GM13976 (cell line): ENCODE measurements at regions not wholly inside any gene's neighbourhood (a gene's known extent, or its start where the extent isn't known, plus 50 kb on each side); places are given as distances from the start of the nearest gene placed in this dataset.

Experiments
- DNase-seq: peaks from one replicate; pipeline ENCODE4 v3.0.0; 2012; ENCODE audit warnings: low spot score
- CTCF ChIP-seq: IDR thresholded peaks from 2 replicates; pipeline ENCODE4 v1.5.1; 2012; ENCODE audit warnings: borderline replicate concordance, mild to moderate bottlenecking; ENCODE audit not compliant: insufficient read depth; ENCODE audit errors: extremely low read depth, missing control alignments, control extremely low read depth
- in situ Hi-C: fragments of 300-500 bp; cut with MboI; formaldehyde crosslinking; loops from one replicate; pipeline ENCODE4 v1.12.0; 2022; ENCODE audit warnings: low sequenced_read_pairs, mixed read lengths, inconsistent platforms; ENCODE audit not compliant: unreplicated experiment

GRCh38 chr5:18008940-18009339 is 374.7 kb downstream of the TAF11L14 start:
- TF ChIP-seq CTCF, result no peak
- DNase-seq, result no peak
- in situ Hi-C loops, result no loop called here

- TF ChIP-seq CTCF, result no peak
- no peak for DNase-seq
- in situ Hi-C loops, result no loop called here
Measured at GRCh38 chr5:18010053-18010452, 375.8 kb downstream of the TAF11L14 start.

- TF ChIP-seq CTCF, result no peak
- in situ Hi-C loops, result no loop called here
- no peak for DNase-seq
Measured at GRCh38 chr5:18018472-18018871, 384.2 kb downstream of the TAF11L14 start.

- no peak for TF ChIP-seq CTCF
- DNase-seq, result no peak
Measured at GRCh38 chr5:18023275-18023674, 389.0 kb downstream of the TAF11L14 start.

GRCh38 chr5:18023986-18024385 is 389.7 kb downstream of the TAF11L14 start:
- in situ Hi-C loops, result no loop called here

More at GRCh38 chr5:18023275-18023674, 389.0 kb downstream of the TAF11L14 start:
- in situ Hi-C loops, result no loop called here

GRCh38 chr5:18024542-18024941 is 390.3 kb downstream of the TAF11L14 start:
- TF ChIP-seq CTCF, result no peak
- DNase-seq, result no peak
- in situ Hi-C loops, result no loop called here

More at GRCh38 chr5:18023986-18024385, 389.7 kb downstream of the TAF11L14 start:
- no peak for TF ChIP-seq CTCF
- no peak for DNase-seq

DNA sequence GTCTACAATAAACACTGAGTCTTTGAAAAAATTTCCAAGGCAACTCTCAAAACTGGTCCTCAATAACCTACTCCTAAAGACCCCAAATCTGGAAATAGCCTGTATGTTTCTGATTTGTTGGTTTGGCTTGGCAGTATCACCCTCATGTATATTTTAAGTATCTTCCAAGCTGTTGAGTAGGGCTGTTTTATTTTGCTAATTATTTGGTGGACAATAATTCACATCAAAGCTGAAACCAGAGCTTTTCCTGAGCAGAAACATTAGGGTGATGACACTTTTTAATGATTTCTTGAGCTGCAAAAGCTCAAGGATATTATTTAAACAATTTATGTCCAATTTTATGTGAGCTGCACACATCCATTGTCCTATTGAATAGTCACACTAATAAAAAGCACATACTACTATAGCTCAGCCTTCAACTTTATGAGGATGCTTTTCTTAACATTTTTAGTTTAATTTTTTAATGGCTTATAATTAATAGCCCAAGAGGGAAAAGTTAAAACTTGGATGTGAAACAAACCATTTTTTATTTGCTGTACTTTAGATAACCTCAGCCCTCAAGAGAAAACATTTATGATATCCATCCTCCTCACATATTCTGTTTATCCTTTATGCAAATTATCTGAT is 393.1 kb downstream of the TAF11L14 start:
- in situ Hi-C loops, result no loop called here
- DNase-seq, result no peak
- no peak for TF ChIP-seq CTCF
